HG03565 (cell line): ENCODE measurements at regions not wholly inside any gene's neighbourhood (a gene's known extent, or its start where the extent isn't known, plus 50 kb on each side); places are given as distances from the start of the nearest gene placed in this dataset.

Experiments used
- ATAC-seq: cut with Tn5 transposase; IDR thresholded peaks from one replicate; pipeline ENCODE4 v1.9.1; 2021; ENCODE audit warnings: mild to moderate bottlenecking, moderate library complexity; ENCODE audit not compliant: unreplicated experiment

DNA sequence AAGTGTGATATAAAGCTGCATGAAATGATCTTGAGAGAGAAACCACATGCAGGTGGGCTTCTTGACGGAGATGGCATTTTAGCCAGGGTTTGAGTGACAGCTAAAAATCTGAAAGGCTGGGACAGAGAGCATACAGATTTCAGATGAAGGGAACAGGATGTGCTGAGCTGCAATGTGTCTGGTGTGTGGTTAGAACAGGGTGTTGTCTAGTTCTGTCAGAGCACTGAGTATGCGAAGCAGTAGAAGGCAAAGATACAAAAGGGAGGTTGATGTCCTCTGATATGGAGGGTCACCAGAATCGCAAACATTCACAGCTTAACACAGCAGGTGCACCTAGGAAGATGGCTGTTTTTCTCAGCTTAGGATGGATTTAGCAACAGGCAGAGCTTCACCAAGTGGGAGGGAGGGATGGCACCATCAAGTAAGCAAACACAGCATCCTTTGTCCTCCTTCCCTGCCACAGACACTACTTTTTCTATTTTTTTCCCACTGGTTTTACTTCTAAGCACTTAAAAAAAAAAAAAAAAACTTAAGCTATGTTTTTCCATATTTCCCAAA lies 182.5 kb downstream of the TMX3 start:
- no peak for ATAC-seq

GRCh38 chr18:68525091-68525490 lies 189.8 kb downstream of the TMX3 start:
- ATAC-seq: no peak

- ATAC-seq: peak; percentile 56
Measured at GRCh38 chr18:68520406-68521075, 194.4 kb downstream of the TMX3 start.

- no peak for ATAC-seq
Measured at GRCh38 chr18:68519336-68519735, 195.6 kb downstream of the TMX3 start.

DNA sequence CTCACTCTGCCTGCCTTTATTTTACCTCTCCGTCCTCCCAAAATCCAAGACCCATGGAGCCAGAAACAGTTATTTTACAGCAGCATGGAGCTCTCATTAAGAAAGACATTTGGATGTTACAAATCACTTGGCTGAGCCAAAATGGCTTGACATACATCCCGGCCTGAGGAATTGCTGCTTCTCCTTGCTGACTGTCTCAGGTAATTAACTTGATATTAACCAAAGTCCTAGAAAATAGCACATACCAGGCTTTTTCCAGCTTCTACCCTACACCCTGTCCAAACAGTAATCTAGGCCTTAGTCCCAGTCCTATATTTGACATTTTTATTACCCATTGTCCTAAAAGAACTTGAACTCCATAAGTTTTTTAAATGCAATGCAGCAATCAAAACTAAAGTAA lies 205.0 kb downstream of the TMX3 start:
- no peak for ATAC-seq

GRCh38 chr18:68507781-68508180 lies 207.1 kb downstream of the TMX3 start:
- ATAC-seq: no peak

DNA sequence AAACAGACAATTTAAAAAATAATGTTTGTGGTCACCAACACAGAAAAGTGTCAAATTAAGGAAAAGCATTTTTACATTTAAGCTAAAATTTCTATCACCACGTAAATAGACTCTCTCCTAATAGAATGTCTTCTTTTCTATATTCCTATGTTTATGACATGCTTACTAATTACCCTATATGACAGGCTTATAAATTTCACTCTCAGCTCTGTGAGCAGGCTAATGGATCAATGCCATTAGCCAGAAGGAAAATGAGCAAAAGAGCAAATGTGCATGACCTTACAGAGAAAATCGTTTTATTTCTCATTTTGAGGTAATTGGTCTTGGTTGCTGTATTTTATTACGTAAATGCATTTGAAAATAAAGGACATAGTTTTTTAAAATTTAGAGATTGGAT lies 209.7 kb downstream of the TMX3 start:
- no peak for ATAC-seq

DNA sequence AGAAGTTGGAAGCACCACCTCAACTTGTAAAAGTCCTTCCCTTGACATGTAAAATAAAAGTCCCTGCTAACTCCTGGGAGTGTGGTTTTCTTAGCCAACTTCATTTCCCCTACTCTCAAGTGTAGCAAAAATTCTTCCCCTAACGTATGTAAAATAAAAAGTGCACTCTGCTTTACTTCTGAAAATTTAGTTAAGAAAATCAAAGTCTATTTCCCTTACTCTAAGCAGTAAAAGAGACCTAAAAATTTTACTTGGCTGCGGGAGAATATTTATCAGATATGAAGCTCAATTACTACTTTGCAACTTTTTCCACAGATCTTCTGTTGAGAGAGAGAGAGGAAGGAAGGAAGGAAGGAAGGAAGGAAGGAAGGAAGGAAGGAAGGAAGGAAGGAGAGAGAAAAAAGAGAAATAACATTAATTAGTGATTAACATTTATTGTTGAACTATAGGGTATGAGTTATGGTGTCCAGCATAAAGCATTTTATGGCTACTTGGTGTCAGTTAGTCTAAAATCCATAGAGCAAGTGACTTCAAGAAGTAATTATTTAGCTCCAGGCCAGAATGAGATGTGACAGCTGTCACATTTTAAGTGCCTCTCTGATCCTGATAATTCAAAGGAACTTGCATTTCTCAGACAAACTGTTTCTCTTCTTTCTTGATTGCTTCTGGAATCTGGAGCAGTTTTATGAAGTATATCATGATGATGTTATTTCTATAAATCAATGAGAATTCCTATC lies 210.3 kb downstream of the TMX3 start:
- ATAC-seq: no peak

DNA sequence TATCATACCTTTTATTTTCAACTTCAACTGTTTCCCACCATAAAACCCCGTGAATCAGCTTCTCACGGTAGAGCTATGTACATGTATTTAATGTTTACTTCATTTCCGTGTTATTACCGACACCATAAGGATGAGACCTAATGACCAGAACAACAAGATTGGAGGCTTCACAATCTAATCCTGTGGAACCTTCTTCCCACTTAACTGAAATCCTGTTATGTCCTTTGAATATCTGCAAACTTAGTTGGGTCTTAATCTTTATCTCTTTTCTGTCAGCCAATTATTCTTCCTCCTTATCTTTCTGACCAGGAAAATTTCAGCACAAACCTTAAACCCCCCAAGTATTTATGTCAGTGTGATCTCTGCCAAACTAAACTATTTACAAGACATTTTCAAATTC lies 214.4 kb downstream of the TMX3 start:
- no peak for ATAC-seq

DNA sequence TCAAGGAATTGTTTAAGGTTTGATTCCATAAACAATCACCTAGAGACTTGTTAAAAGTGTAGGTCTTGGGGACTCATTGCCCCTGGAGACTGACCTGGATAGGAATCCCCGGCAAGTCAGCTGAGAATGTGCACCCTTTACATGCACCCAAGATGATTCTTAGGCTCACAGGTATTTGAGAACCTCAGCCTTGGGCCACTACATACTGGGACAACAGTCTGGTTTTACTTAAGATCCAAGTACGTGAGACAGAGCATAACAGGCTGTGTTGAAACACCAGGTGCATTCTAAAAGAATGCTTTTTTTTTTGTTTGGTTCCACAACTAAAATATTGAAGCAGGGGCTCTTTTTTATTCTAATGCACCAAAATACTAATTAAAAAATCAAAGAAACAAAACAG lies 215.8 kb downstream of the TMX3 start:
- ATAC-seq: no peak

GRCh38 chr18:68498636-68499035 lies 216.3 kb downstream of the TMX3 start:
- no peak for ATAC-seq

DNA sequence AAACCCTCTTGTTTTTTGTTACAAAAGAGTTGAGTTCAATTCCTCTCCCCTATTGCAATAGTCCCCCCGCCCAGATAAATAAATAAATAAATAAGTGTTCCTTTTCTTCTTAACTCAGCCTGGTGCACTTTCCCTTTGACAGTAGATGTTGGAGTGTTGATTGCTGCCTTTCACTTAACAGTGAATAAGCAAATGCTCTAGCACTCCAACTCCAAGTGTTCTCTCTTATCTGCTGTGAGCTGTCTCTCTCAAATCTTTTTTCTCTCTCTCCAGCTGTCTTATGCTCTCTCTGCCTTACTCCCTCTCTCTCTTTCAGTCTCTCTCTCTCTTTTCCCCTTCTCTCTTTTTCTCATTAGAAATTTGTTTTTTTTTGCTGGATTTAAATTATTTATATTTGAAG lies 216.7 kb downstream of the TMX3 start:
- no peak for ATAC-seq

- no peak for ATAC-seq
Measured at GRCh38 chr18:68494802-68495581, 219.9 kb downstream of the TMX3 start.

DNA sequence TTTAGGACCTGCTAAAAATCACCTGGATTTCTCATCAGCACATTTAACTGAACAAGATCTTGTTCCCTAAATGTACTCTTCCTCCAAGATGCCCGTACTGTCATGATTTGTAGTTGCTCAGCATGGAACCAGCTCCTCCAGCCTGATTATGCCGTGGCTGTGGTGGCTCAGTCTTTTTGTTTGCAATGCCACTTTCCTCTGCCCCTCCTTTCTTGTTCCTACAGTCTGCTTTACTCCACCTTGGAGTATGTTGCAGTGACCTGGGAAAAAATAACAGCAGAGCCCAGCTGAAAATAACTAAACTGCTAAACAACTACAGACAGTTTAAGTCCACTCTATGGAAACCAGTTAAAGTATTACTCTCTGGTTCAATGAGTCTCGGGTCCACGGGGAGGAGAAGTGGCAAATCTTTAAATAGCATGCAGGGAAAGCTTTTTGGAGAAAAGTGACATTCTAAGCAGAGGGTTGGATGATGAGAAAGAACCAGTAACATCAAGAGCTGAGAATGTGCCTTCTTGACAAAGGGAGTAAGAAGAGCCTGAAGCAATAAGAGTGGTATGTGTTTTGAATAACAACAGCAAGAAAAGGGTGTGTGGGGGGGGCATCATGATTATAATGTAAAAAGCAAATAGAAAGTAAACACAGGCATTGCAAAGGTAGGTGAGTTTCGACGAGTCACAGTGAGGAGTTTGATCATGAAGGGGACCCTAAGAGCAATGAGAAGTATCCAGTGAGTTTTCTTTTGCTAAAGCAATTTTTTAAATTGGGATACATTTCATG lies 225.7 kb downstream of the TMX3 start:
- no peak for ATAC-seq

DNA sequence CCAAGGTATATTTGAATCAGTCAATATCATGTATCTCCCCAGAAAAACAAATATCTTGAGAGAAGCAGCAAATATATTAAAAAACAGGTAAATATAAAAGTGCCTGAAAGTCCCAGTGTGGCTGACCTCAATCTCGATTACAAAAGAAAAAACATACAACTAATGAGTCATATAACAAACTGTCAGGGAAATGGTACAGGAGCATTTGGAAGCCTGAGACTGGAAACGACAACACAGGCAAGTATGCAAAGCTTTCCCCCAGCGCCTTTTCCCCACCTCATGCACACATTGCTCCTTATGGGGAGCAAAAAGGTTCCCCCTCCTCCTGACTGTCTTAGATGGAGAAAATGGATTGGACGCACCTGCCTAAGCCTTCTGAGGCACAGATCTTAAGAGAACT lies 230.7 kb downstream of the TMX3 start:
- no peak for ATAC-seq

DNA sequence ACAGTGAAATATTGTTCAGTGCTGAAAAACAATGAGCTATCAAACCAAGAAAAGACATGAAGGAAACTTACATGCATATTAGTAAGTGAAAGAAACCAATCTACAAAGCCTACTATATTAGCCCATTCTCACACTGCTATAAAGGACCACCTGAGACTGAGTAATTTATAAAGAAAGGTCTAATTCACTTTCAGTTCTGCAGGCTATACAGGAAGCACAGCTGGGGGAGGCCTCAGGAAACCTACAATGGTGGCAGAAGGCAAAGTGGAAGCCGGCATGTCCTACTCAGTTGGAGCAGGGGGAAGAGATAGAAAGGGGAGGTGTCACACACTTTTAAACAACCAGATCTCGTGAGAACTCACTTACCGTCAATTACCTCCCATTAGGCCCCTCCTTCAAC lies 232.1 kb downstream of the TMX3 start:
- no peak for ATAC-seq

DNA sequence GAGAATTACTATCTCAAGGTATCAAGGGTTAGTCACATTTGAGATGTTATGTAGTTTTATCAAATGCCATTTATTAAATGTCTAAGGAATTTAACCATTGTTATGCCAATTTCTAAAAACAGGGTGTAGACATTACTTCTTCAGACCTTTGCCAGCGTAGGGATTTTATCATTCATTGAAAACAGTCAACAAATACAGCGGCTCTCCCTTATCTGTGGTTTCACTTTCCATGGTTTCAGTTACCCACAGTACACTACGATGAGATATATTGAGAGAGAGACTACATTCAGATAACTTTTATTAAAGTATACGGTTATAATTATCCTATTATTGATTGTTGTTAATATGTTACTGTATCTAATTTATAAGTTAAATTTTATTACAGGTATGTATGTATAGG lies 234.7 kb downstream of the TMX3 start:
- no peak for ATAC-seq

DNA sequence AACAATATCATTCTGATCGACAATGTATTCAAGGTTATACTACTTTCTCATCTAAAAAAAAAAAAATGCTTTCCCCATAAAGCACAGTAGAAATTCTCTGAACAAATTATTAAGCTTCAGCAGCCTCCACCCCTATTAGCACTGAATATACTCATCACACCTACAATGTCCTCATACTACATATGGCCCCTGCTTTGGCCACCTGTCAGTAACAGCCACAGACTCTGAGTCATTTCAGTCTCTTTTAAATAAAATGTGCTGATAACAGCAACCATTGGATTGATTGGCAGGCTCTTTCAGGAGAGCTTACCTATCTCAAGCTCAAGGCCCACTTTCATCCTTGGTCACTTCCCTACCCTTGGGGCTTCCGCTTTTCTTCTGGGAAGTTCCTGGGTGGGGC lies 236.7 kb downstream of the TMX3 start:
- ATAC-seq: no peak

DNA sequence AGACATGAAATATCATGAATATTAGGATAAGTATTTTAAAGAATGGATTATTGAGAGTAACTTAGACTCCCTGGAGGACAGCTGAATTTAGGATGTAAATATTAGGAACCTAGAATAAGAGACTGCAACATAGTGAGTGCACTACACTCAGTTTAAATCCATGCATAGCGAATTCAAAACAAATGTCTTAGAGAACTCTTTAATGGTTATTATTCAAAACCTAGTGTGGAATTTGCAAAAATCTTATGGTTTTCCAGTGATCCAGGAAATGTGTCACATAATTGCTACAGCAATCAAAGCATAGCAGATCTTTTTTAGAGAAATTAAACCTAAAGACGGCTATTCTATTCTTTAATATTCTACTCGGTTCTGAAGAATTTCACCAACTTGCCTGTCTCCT lies 239.0 kb downstream of the TMX3 start:
- no peak for ATAC-seq

DNA sequence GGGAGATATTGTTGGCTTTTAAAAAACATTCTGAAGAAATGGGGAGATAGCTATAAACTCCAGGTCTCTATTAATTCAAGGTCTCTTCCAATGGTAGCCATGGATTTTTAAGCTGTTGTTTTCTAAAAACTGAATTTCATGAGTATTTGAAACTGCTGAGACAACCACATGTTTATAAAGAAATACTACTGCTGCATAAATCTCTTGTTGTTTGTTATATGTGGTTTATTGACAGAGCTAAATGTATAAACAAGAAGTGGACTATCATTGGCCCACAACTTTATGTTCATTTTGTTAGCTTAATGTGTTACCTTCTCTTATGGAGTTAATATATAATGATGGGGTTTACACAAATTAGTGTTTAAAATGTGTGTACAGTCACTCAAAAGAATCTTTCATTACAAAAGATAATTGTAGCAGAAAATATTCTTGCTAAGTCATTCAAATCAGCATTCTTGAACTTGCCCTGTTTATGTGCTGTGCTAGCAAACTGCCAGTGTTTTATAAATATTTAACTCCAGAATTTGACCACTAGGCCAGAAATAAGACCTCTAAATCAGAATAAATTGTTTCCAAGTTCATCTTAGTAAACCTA lies 242.1 kb downstream of the TMX3 start:
- no peak for ATAC-seq
